Prostate gland (tissue), 2 donors: ENCODE measurements at regions not wholly inside any gene's neighbourhood (a gene's known extent, or its start where the extent isn't known, plus 50 kb on each side); places are given as distances from the start of the nearest gene placed in this dataset.

Source experiments
- CTCF ChIP-seq, 4 experiments: fragments of 200-600 bp in 2 of 4; fragments of 450-650 bp in 2 of 4; sonication (generic) in 2 of 4; IDR thresholded peaks; 1 replicate in 3 of 4; 2 replicates in 1 of 4; pipeline ENCODE4 v1.5.1; 2016 to 2019; ENCODE audit warnings: antibody characterized with exemption in 4 of 4, mild to moderate bottlenecking in 2 of 4, moderate library complexity in 2 of 4
- POLR2A ChIP-seq: fragments of 450-650 bp; IDR thresholded peaks from one replicate; pipeline ENCODE4 v1.6.1; 2016; ENCODE audit warnings: antibody characterized with exemption, mild to moderate bottlenecking
- POLR2AphosphoS5 ChIP-seq: sonication (generic); formaldehyde crosslinking; IDR thresholded peaks from one replicate; pipeline ENCODE4 v1.6.1; 2017; ENCODE audit warnings: antibody characterized with exemption

- TF ChIP-seq CTCF (IDR thresholded peaks at IDR 0.05) (no peak), POLR2AphosphoS5 (no peak), POLR2A (no peak)
Observed at GRCh38 chr4:30462445-30463090, 257.6 kb upstream of the PCDH7 start.
